Osteocyte (in vitro differentiated cells): ENCODE measurements at regions not wholly inside any gene's neighbourhood (a gene's known extent, or its start where the extent isn't known, plus 50 kb on each side); places are given as distances from the start of the nearest gene placed in this dataset.

Experiments used
- DNase-seq: peaks from one replicate; pipeline ENCODE4 v3.0.0; 2021; ENCODE audit warnings: mixed read lengths; ENCODE audit not compliant: unreplicated experiment; ENCODE audit errors: extremely low spot score
- H3K27ac Mint-ChIP-seq: one replicate; pipeline ENCODE4 v1.8.0; 2021; ENCODE audit warnings: mild to moderate bottlenecking, mixed read lengths; ENCODE audit not compliant: unreplicated experiment
- H3K27me3 Mint-ChIP-seq: one replicate; pipeline ENCODE4 v1.8.0; 2021; ENCODE audit warnings: mixed read lengths; ENCODE audit not compliant: unreplicated experiment
- H3K36me3 Mint-ChIP-seq: one replicate; pipeline ENCODE4 v1.8.0; 2021; ENCODE audit warnings: mixed read lengths; ENCODE audit not compliant: unreplicated experiment
- H3K4me1 Mint-ChIP-seq: one replicate; pipeline ENCODE4 v1.8.0; 2021; ENCODE audit warnings: mixed read lengths; ENCODE audit not compliant: unreplicated experiment
- H3K4me3 Mint-ChIP-seq: one replicate; pipeline ENCODE4 v1.8.0; 2021; ENCODE audit warnings: mild to moderate bottlenecking, moderate library complexity, mixed read lengths; ENCODE audit not compliant: unreplicated experiment
- H3K9me3 Mint-ChIP-seq: one replicate; pipeline ENCODE4 v1.8.0; 2021; ENCODE audit warnings: mixed read lengths; ENCODE audit not compliant: unreplicated experiment
- TF ChIP-seq, protein P1 (sequence below): fragments of 200-600 bp; sonication (generic); IDR thresholded peaks from 2 replicates; pipeline ENCODE4 v1.5.0; 2021; ENCODE audit warnings: antibody characterized with exemption, mild to moderate bottlenecking, moderate library complexity

DNA sequence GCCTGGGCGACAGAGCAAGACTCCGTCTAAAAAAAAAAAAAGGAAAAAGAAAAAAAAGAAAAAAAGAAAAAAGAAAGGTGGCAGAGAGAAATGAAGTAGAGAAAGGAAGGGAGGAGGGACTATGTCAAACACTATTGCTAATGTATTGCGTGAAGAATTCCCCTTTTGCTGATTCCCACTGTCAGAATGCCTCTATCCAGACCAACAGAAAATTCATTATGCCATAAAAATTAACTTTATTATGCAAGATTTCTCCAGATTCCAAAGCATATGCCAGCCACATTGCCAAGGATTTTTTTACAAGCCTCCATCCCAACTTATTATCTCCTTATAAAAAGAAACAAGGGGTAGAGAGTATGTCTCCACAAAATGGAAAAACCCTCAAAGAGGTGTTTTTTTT lies 209.3 kb downstream of the MTERF1 start:
- DNase-seq = no peak
- Mint-ChIP-seq H3K4me1 (peaks cover 2% of the 10 kb centered on the region), H3K27me3 (no peaks in the 10 kb centered on the region), H3K27ac (no peak overlapping the region), H3K4me3 (no peak overlapping the region), H3K36me3 (no peaks in the 10 kb centered on the region), H3K9me3 (no peaks in the 10 kb centered on the region)
- TF ChIP-seq, protein P1, sequence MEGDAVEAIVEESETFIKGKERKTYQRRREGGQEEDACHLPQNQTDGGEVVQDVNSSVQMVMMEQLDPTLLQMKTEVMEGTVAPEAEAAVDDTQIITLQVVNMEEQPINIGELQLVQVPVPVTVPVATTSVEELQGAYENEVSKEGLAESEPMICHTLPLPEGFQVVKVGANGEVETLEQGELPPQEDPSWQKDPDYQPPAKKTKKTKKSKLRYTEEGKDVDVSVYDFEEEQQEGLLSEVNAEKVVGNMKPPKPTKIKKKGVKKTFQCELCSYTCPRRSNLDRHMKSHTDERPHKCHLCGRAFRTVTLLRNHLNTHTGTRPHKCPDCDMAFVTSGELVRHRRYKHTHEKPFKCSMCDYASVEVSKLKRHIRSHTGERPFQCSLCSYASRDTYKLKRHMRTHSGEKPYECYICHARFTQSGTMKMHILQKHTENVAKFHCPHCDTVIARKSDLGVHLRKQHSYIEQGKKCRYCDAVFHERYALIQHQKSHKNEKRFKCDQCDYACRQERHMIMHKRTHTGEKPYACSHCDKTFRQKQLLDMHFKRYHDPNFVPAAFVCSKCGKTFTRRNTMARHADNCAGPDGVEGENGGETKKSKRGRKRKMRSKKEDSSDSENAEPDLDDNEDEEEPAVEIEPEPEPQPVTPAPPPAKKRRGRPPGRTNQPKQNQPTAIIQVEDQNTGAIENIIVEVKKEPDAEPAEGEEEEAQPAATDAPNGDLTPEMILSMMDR = no peak

DNA sequence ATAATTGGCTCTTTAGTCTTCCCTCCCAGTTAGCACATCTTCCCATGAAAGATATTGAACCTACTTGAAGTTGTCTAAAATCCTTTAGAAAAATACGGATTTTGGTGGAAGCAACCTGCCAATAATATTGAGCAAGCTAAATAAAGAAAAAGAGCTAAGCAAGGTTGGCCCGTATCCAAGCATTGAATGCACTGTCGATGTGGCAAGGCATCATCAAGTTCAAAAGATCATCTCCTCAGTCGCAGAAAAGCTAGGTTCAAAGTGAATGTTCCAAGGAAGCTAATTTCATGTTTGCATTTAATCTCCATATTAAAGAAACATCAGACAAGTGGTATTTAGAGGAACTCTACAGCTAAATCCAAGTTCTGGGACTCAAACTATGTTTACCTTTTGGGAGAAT lies 206.0 kb downstream of the MTERF1 start:
- DNase-seq = no peak
- peaks cover 2% of the 10 kb centered on the region for H3K4me1 Mint-ChIP-seq
- H3K27ac Mint-ChIP-seq = no peak overlapping the region
- TF ChIP-seq, protein P1 = no peak
- H3K36me3 Mint-ChIP-seq = no peaks in the 10 kb centered on the region
- peaks cover 4% of the 10 kb centered on the region for H3K9me3 Mint-ChIP-seq
- no peak overlapping the region for H3K4me3 Mint-ChIP-seq
- no peaks in the 10 kb centered on the region for H3K27me3 Mint-ChIP-seq

DNA sequence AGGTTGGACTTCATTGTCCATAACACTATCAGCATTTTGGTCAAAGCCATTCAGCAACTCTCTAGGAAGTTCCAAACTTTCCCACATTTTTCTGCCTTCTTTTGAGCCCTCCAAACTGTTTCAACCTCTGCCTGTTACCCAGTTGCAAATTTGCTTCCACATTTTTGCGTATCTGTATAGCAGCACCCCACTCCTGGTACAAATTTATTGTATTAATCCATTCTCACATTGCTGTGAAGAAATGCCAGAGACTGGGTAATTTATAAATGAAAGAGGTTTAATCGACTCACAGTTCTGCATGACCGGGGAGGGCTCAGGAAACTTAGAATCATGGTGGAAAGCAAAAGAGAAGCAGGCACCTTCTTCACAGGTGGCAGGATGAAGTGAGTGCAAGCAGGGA lies 198.8 kb downstream of the MTERF1 start:
- TF ChIP-seq, protein P1 = no peak
- H3K27me3 Mint-ChIP-seq = no peaks in the 10 kb centered on the region
- no peak overlapping the region for H3K4me3 Mint-ChIP-seq
- peaks cover 2% of the 10 kb centered on the region for H3K36me3 Mint-ChIP-seq
- H3K27ac Mint-ChIP-seq = no peak overlapping the region
- no peak for DNase-seq
- peaks cover 8% of the 10 kb centered on the region for H3K4me1 Mint-ChIP-seq
- peaks cover 14% of the 10 kb centered on the region for H3K9me3 Mint-ChIP-seq

DNA sequence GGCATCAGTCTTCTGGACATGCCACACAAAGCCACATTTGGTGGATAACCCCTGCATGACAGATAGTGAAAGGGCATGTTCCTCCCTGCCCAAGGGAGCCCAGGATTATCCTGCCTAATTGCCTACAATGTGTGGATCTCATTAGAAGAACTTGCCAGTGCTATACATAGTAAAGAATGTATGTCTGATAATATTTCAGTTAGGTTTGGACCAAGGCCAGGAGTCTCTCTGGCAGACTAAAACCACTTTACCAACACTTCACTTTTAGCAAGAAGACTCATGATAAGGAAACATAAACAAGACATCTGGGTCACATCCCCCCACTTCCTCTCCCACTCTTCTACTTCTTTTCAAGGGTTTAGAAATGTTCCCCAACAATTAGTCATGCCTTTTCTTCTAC lies 196.7 kb downstream of the MTERF1 start:
- H3K4me1 Mint-ChIP-seq = peaks cover 8% of the 10 kb centered on the region
- H3K36me3 Mint-ChIP-seq = peaks cover 2% of the 10 kb centered on the region
- H3K27me3 Mint-ChIP-seq = no peaks in the 10 kb centered on the region
- no peak for DNase-seq
- no peak overlapping the region for H3K4me3 Mint-ChIP-seq
- TF ChIP-seq, protein P1 = no peak
- H3K27ac Mint-ChIP-seq = peak overlapping the region; percentile 13
- H3K9me3 Mint-ChIP-seq = peaks cover 18% of the 10 kb centered on the region

DNA sequence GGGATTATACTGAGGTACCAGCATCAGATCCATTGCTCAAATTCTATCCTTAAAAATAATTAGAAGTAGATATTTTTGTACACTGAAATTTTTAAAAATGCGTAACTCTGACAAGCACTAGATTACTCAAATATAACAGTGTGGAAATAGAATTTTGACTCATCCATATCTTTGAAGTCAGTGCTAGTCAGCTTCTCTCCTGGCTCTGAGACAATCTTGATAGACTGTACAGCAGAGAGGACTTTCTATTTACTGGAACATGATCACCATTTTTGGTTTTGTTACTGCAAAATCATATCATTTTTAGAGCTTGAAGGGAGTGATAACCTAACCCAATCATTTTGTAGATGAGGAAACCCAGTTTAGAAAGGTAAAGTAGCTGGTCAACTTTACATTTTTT lies 195.0 kb downstream of the MTERF1 start:
- Mint-ChIP-seq H3K27me3 (no peaks in the 10 kb centered on the region), H3K4me1 (peaks cover 10% of the 10 kb centered on the region), H3K4me3 (no peak overlapping the region), H3K36me3 (peaks cover 2% of the 10 kb centered on the region), H3K27ac (no peak overlapping the region), H3K9me3 (peaks cover 4% of the 10 kb centered on the region)
- TF ChIP-seq, protein P1 = no peak
- DNase-seq = no peak
